D721Med (cell line): ENCODE measurements at regions not wholly inside any gene's neighbourhood (a gene's known extent, or its start where the extent isn't known, plus 50 kb on each side); places are given as distances from the start of the nearest gene placed in this dataset.

Source experiments
- DNase-seq: peaks from one replicate; pipeline ENCODE4 v3.0.0; 2011; ENCODE audit warnings: low spot score; ENCODE audit not compliant: insufficient read length
- FAIRE-seq: peaks from 2 replicates; lab custom pipeline; 2011; peaks lifted over from hg19 to GRCh38; lab: Jason Lieb, UNC
- CTCF ChIP-seq: IDR thresholded peaks from 2 replicates; pipeline ENCODE4 v1.5.1; 2012; ENCODE audit warnings: mild to moderate bottlenecking, control low read depth; ENCODE audit not compliant: insufficient read depth; ENCODE audit errors: missing control alignments

GRCh38 chr6:82068721-82069120, 178.8 kb downstream of the IBTK start:
- no peak for FAIRE-seq
- no peak for TF ChIP-seq CTCF
- DNase-seq: no peak

GRCh38 chr6:82066991-82067411, 180.5 kb downstream of the IBTK start:
- no peak for FAIRE-seq
- DNase-seq: no peak
- TF ChIP-seq CTCF: no peak

GRCh38 chr6:82066196-82066595, 181.3 kb downstream of the IBTK start:
- TF ChIP-seq CTCF: no peak
- FAIRE-seq (no peak), DNase-seq (no peak)

- FAIRE-seq: no peak
- DNase-seq: no peak
- TF ChIP-seq CTCF: no peak
Observed at GRCh38 chr6:82063574-82063973, 184.0 kb downstream of the IBTK start.

GRCh38 chr6:82062219-82062618, 185.3 kb downstream of the IBTK start:
- TF ChIP-seq CTCF: no peak
- FAIRE-seq: no peak
- no peak for DNase-seq

GRCh38 chr6:82057846-82058554, 189.5 kb downstream of the IBTK start:
- FAIRE-seq: no peak
- no peak for TF ChIP-seq CTCF
- no peak for DNase-seq

- no peak for TF ChIP-seq CTCF
- FAIRE-seq (no peak), DNase-seq (no peak)
Observed at GRCh38 chr6:82056567-82056966, 191.0 kb downstream of the IBTK start.
